ENCODE measurements at regions not wholly inside any gene's neighbourhood (a gene's known extent, or its start where the extent isn't known, plus 50 kb on each side); places are given as distances from the start of the nearest gene placed in this dataset.
"Not testable (repeated sequence)": the region's sequence is repeated elsewhere in the genome, so short reads cannot be mapped to it uniquely, and the experiment has no call there.

DNA sequence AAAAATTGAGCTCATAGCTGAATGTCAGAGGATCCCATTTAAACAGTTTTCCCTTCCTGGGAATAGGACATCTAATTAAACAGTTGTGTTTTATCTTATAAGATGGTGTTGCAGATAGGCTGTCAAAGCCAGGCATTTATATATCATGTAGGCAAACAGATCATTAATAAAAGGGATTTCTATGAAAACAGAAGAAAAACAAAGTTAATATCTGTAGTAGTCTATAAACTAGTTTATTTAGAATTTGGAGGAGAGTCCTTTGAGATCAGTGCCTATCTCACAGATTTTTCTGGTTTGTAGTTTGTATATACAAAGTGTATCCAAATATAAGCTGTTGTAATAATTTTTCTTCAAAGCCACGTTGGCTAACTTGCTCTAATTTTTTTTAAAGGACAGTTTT is 1738.2 kb upstream of the PIK3C3 start:
- no peak for DNase-seq (ENCODE audit: low spot score)
- FAIRE-seq, result no peak

DNA sequence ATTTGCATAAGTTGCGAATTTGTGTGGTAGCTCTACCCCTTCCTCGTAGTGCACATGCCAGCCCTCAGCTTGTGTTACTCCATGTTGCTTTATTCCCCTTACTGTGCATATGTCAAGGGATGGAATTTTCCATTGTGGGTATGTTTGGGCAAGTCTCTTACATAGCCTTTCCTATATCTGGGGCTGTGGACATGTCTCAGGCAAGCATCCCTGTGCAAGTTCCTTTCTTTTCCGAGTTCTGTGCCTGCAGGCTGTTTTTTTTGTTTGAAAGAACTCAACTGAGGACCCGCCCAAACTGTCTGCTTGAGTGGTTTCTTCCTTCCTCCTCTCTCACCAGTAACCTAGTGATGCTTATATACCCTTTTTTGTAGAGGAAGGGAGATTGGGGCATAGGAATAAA is 1739.1 kb upstream of the PIK3C3 start:
- FAIRE-seq, result no peak

DNA sequence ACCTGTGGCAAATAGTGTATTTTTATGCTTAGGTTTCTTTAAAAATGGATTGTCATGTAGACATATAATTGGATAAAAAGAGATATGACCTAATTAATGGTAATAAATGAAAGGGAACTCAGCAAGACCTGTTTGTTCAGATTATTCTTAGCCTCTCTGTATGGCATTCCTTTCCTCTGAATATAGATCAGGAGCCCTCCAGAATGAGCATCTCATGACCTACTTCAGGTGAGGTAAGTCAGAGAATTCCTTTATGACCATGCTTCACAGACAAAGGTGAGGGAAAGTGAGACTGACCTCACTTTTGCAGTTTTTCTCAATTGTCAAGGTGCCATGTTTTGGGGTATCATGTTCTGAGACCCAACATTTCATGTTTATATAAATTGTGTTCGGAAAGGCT is 1744.3 kb upstream of the PIK3C3 start:
- FAIRE-seq, result no peak
- no peak for DNase-seq (ENCODE audit: low spot score)

More for the DNA sequence above, 1739.1 kb upstream of the PIK3C3 start:
- DNase-seq (ENCODE audit: low spot score), result no peak

DNA sequence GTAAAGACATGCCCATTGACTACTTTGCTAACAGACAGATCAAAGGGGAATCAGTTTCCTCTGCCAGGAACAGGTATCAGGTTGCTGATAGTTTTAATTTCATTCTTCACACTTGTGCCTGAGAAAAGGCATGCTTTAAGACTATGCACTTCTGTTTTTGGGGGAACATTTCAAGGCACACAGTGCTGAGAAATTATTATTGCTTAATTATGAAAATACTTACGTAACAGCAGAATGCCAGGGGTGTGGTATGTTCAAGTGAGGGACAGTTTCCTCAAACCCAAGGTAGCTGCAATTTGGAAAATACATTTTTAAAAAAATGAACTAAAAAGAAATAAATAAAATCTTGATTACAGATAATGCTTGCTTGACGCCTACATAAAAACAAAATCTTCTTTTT is 1746.1 kb upstream of the PIK3C3 start:
- FAIRE-seq (no peak), DNase-seq (ENCODE audit: low spot score) (no peak)

DNA sequence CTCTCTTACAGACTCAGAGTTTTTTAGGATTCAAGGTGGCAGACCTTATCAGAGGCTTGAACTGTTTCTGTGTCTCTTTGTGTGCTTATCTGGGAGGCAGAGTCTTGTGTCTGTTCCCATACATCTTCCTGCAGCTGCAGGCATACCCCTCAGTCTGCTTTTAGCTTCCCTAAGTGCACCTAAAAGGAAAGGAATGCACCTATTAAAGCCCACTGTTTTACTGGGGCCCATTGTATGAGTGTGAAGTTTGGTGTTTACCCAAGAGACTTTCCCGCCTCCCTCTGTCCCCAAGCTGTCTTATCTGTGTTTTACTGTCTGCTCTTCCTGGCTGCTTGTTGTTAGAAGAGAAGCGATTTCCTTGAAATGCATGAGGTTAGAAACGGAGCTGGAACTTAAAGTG is 1757.3 kb upstream of the PIK3C3 start:
- DNase-seq (ENCODE audit: low spot score), result no peak
- no peak for FAIRE-seq

DNA sequence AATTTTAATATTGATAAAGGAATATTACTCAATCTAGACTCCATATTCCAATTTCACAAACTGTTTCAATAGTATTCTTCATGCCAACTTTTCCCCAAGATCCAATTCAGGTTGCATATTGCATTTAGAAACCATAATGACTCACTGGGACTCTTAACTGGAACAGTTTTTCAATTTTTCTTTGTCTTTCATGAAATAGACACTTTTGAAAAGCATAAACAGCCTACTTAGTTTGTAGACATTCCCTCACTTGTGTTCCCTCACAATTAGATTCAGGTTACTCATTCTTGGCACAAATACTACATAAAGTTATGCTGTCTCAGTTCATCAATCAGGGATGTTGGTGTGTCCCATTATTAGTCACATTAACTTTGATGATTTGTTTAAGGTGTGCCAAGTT is 1768.4 kb upstream of the PIK3C3 start:
- FAIRE-seq, result no peak

DNA sequence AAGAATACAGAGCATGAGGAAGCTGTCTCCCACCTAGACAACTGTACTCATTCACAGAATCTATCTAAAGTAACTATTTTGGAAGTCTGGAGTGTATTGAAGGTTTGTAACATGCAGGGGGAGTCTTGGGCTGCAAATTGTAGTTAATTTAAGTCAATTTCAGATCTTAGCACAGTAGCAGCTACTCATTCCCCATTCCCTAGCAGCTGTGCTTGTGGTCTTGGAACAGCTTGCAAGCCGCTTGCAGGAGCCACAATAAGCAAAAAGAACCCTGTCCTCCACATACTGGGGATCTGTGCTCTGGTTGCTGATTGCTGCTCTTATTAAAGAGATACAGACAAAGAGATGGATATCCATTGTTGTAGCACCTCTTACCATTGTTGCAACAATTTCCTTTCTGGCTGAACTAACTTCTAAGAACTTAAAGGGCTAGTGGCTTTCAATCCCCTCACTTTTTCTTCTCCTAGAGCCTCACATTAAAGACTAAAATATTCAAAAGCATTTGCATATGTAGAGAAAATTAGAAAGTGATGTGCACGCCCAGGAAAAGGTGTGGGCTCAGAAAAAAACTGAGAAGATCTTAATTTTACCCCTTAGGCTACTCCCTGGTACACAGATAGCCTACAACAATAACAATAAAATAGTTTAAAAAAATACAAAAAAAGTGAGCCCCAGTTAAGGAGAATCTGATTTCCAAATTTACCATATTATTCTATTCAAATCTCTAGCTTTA is 1775.1 kb upstream of the PIK3C3 start:
- DNase-seq (ENCODE audit: low spot score), result no peak
- FAIRE-seq, result no peak

More for the DNA sequence above, 1768.4 kb upstream of the PIK3C3 start:
- no peak for DNase-seq (ENCODE audit: low spot score)

DNA sequence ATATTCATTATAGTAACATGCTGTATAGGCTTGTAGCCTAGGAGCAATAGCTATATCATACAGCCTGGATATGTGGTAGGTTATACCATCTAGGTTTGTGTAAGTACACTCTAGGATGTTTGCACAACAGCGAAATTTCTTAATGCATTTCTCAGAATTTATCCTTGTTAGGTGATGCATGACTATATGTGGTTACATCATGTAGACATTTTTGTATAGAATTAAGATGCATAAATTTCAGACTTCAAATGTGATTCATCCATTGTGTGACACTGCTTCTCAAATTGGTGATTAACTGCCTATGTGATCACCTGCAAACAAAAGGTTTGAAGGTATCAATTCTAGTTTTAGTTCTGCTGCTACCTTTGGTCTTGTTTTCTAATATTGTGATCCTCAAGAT is 1787.0 kb upstream of the PIK3C3 start:
- FAIRE-seq (no peak), DNase-seq (ENCODE audit: low spot score) (no peak)

DNA sequence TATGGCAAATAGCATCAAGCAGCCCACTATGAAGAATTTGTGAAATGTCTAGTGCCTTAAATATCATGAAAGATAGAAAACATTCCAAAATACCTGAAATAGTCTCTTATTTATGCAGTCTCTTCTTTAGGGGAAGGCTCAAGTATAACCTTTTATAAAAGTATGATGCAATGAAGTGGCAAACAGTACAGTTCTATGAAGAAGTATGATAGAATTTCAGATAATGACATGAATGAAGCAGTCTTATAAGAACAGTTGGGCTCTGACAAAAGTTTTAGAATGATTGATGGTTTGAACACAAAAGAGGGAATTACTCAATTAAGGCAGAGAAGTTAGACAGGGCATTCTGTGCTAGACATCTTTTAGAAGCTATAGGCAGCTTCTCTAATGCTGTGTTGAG is 1791.8 kb upstream of the PIK3C3 start:
- FAIRE-seq (no peak), DNase-seq (ENCODE audit: low spot score) (no peak)

DNA sequence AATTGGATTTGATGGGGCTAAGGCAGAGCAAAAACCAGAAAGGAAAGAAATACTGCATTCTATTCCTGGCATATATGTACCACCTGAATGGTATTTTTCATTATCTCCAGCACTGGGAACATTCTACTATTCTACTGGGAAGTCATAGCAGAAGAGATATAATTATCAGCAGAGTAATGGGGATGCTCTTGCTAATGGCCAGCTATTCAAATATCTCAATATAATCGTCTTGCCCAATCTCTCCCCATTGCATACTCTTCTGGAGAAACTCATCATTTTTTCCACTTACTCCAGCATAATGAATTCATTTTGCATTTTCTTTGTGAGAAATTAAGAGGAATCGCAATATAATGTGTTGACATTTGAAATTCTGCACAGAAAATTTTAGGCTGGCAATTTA is 1794.7 kb upstream of the PIK3C3 start:
- DNase-seq (ENCODE audit: low spot score) (no peak), FAIRE-seq (no peak)

DNA sequence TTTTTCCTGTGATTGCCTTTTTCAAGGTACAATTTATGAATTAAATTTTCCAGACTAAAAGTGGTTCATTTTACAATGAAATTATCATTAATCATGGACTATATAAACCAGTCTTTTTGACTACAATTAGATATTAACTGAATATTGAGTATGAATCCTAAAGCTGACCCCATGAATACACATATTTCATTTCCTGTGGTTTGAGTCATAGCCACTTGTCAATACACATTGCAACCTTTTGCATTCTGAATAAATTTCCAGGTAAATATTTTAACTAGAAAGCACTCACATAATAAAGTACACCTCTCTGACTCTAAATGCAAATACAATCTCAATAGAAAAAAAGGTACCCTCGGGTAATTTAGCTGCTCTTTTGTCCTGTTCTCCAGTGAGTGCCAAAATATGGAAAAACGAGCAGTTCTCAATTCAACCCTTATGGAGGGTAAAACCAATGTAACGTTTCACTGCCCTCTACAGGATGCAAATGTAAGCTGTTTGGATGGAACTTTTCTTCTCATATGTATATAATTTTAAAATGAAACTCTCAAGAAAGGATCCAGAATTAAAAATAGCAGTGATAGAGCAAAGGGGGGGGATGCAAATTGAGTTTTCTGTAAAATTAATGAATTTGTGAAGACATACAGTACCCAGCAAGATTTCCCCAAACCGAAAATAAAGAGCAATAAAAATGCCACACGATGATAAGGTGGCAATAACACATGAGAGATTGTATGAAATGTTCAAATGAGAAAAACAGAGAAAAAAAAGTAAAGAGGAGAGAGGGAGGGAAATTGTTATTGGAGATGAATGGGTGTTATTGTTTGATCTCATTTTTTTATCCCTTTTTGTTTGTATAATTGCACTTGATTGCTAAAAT is 1795.7 kb upstream of the PIK3C3 start:
- DNase-seq (ENCODE audit: low spot score) (peak; percentile 6), FAIRE-seq (no peak)

DNA sequence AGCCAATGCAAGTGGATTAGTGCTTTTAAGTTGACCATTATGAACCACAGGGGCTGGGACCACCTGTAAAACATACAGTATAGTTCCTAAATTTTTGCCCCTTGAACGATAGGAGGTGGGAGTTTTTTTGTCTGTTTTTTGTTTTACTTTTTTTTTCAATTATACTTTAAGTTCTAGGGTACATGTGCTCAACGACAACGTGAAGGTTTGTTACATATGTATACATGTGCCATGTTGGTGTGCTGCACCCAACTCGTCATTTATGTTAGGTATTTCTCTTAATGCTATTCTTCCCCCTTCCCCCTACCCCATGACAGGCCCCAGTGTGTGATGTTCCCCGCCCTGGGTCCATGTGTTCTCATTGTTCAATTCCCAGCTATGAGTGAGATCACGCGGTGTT is 1797.9 kb upstream of the PIK3C3 start:
- FAIRE-seq (no peak), DNase-seq (ENCODE audit: low spot score) (no peak)

DNA sequence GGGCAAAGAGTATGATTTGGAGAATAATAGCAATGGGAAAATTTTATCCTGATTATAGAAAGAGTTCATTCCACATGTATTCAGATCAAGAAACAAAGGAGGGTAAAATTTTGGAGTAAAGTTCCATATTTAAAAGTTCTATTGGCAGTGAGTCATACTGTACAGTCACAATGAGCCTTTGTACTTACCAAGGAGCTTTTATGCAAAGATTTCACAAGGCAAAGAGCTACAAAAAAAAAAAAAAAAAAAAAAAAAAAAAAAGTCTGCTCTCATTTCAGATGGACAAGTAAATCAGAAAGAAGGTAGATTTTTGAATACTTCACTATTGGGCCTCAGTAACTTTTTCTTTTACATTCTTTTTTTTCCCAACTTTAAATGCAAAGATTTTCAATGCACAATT is 1802.2 kb upstream of the PIK3C3 start:
- peak; percentile 15 for DNase-seq (ENCODE audit: low spot score)
- FAIRE-seq, result no peak

DNA sequence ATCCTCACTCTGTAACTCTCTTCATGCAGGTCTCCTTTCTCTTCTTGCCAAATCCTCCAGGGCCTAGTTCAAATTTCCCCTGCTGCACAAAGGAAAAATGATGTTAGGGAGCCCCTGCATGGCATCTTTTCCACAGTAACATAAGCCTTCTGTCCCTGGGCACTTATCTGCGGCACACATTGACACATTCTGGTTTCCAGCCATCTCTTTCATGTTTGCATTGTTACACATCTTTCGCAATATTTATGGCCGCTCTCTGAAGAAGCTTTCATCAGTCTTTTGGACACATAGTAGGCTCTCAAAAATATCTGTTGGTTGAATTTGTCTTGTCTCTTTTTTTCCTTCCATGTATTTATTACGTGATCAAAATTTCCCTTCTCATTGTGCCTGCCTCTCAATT is 1806.1 kb upstream of the PIK3C3 start:
- DNase-seq (ENCODE audit: low spot score) (no peak), FAIRE-seq (no peak)

DNA sequence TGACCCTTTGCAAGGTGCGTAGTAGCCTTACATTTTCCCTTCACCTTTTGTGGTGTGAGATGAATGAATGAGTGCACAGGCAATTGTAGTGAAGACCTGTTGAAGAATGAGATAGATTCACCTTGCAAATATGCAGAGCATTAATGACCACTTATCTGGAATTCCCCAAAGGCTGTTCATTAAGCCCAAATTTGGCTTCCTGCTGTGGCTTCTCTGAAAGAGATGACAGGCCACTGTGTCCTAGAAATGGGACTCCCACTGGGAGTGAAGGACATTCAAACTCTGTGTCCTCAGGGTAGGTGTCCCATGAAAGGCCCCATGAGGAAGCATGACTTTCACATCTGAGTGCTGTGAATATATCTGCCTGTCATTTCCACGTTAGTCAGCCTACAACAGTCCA is 1821.8 kb upstream of the PIK3C3 start:
- no peak for DNase-seq (ENCODE audit: low spot score)
- FAIRE-seq, result no peak

DNA sequence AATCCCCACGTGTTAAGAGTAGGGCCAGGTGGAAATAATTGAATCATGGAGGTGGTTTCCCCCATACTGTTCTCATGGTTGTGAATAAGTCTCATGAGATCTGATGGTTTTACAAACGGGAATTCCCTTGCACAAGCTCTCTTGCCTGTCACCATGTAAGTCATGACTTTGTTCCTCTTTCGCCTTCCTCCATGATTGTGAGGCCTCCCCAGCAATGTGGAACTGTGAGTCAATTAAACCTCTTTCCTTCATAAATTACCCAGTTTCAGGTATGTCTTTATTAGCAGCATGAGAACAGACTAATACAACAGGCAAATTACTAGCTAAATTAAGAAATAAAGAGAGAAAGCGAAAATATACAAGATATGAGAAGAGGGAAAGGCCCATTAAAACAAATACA is 1822.6 kb upstream of the PIK3C3 start:
- not testable (repeated sequence) for DNase-seq (ENCODE audit: low spot score); FAIRE-seq

DNA sequence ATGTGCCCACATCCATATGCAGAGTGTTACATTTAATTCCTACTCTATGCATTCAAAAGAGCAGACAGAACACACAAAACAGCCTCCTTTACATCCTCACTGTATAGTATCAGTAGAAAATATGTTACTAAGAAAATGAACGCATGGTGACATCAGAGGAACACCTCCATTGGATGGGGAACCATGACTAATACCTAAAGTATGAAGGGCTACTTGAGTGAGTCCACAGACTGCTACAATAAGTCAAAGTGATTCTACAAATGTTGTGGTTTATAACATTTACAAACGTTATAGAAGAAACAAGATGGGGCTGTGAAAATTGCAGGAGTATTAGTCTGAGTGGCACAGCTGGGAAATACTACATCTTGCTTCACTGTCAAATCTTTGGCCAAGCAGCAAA is 1830.9 kb upstream of the PIK3C3 start:
- FAIRE-seq, result no peak
- peak; percentile 18 for DNase-seq (ENCODE audit: low spot score)

DNA sequence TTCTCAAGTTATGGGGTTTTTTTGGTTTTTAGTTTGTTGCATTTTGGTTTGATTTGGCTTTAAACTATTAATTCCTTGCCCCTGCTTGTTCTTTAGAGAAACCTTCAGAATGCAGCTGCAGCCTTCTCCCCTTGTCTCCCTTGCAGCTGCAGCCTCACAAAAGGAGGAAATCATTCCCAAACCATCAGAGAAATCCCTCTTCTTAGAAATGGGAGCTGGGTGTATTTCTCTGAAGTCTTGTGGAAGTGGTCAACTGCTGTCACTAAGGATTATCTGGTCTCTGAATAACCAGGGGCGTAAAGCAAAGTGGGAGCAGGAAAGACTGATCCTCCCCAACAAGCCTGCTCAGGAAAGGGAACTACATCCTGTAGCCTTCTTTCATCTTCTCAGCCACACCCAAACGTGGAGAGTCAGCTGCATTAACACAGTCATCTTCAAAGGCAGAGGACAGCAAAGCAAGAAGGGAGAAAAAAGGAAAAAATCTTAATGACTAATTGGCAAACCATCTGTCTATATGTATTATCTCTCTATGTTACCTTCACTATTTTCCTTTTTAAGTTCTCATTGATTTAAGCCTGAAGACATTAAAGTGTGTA is 1834.1 kb upstream of the PIK3C3 start:
- DNase-seq (ENCODE audit: low spot score) (no peak), FAIRE-seq (no peak)

DNA sequence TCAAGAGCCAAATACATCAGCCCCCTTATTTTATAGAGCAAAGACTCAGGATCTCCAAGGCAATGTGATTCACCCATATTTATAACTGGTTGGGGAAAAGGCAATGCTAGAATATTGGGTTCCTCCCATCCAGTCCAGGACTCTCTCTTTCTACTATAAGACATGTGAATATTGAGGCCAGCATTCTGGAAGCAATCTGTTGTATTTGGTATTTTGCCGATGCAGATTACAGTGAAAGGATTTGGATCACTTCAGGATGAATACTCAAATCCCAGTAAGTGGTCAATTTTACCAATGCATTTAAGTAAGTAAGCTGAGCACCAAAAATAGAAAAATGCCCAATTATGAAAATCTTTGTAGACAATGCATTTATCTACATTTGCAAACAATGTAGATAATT is 1834.7 kb upstream of the PIK3C3 start:
- no peak for FAIRE-seq
- no peak for DNase-seq (ENCODE audit: low spot score)

DNA sequence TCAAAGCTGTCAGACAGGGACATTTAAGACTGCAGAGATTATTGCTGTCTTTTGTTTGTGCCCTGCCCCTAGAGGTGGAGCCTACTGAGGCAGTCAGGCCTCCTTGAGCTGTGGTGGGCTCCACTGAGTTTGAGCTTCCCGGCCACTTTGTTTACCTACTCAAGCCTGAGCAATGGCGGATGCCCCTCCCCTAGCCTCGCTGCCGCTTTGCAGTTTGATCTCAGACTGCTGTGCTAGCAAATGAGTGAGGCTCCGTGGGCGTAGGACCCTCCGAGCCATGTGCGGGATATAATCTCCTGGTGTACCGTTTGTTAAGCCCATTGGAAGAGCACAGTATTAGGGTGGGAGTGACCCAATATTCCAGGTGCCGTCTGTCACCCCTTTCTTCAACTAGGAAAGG is 1835.5 kb upstream of the PIK3C3 start:
- FAIRE-seq; DNase-seq (ENCODE audit: low spot score): not testable (repeated sequence)

DNA sequence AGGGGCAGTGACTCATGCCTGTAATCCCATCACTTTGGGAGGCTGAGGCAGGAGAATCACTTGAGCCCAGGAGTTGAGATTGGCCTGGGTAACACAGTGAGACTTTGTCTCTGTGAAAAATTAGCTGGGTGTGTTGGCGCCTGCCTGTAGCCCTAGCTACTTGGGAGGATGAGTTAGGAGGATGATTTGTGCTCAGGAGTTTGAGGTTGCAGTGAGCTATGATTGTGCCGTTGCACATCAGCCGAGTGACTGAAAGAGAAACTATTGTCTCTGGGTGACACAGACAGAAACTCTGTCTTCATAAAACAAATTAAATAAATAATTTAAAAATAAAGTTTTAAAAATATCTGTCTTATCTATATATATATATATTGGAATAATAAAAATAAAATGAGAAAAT is 1844.6 kb upstream of the PIK3C3 start:
- DNase-seq (ENCODE audit: low spot score) (no peak), FAIRE-seq (no peak)

DNA sequence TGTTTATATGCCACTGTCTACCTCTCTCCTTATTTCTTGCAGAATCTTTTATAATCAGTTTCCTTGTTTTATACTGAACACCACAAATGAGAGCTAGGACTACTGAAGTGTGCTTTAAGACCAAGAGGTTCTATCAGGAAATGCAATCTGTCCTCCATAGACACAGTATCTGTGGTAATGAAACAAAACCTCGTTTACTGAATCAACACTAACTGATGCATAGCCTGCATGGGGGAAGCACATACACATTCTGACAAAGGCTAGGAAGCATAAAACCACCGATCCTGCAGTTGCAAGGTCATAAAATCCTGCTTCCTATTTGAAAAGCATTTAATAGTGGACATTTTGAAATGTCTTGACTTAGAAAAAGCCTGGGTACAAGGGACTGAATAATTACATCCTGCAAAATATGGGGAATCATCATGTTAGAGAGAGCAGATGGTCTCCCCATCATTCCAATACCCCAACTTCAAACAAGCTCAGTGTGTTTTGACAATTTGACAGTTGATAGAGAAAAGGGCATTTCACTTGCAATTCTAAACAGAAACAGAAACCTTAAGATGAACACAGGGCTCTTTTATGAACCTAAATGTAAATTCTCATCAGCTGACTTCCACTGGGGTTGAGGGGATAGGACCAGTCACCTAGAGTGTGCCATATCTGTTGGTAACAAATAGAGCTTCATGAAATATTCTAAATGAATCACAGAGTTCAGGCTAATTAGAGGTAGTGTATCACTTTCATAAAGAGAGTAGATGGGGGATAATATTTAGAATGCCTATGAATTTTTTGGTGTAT is 1845.6 kb upstream of the PIK3C3 start:
- DNase-seq (ENCODE audit: low spot score) (no peak), FAIRE-seq (no peak)
